Spleen (tissue), 11 donors: ENCODE measurements at regions not wholly inside any gene's neighbourhood (a gene's known extent, or its start where the extent isn't known, plus 50 kb on each side); places are given as distances from the start of the nearest gene placed in this dataset.

Experiments
- DNase-seq: peaks from one replicate; pipeline ENCODE4 v3.0.0-alpha.2; 2020
- H3K27ac ChIP-seq, 8 donors: fragments of 200-600 bp; sonication (generic) in 7 of 8; 1 replicate in 4 of 8; 2 replicates in 4 of 8; pipeline versions ENCODE4 v1.5.0 to v1.8.0; 2016 to 2021; ENCODE audit warnings: inconsistent platforms in 4 of 8, mild to moderate bottlenecking in 4 of 8, moderate library complexity in 1 of 8
- H3K27me3 ChIP-seq, 7 donors: fragments of 200-600 bp; sonication (generic) in 6 of 7; replicated peaks in 1 of 7; 1 replicate in 4 of 7; 2 replicates in 3 of 7; pipeline versions ENCODE4 v1.5.0 to v1.8.0; 2016 to 2021; ENCODE audit warnings: inconsistent platforms in 3 of 7, mild to moderate bottlenecking in 1 of 7
- H3K36me3 ChIP-seq, 6 donors: fragments of 200-600 bp; sonication (generic) in 5 of 6; 1 replicate in 4 of 6; 2 replicates in 2 of 6; pipeline versions ENCODE4 v1.5.0 to v1.8.0; 2016 to 2021; ENCODE audit warnings: inconsistent platforms in 2 of 6
- H3K4me1 ChIP-seq, 6 donors: fragments of 200-600 bp; sonication (generic) in 5 of 6; 1 replicate in 3 of 6; 2 replicates in 3 of 6; pipeline versions ENCODE4 v1.5.0 to v1.8.0; 2016 to 2021; ENCODE audit warnings: inconsistent platforms in 3 of 6
- H3K4me3 ChIP-seq, 8 donors: fragments of 200-600 bp; sonication (generic) in 7 of 8; 1 replicate in 4 of 8; 2 replicates in 4 of 8; pipeline versions ENCODE4 v1.5.0 to v1.8.0; 2016 to 2021; ENCODE audit warnings: inconsistent platforms in 4 of 8, mild to moderate bottlenecking in 4 of 8, moderate library complexity in 2 of 8
- H3K9me3 ChIP-seq, 8 donors: fragments of 200-600 bp; sonication (generic) in 7 of 8; 1 replicate in 4 of 8; 2 replicates in 4 of 8; pipeline versions ENCODE4 v1.5.0 to v1.8.0; 2016 to 2021; ENCODE audit warnings: inconsistent platforms in 4 of 8
- POLR2A ChIP-seq, 3 donors: fragments of 450-650 bp; IDR thresholded peaks; one replicate each; pipeline ENCODE4 v1.5.1; 2017; ENCODE audit warnings: antibody characterized with exemption in 3 of 3, mild to moderate bottlenecking in 1 of 3
- POLR2AphosphoS5 ChIP-seq, 3 donors: sonication (generic); formaldehyde crosslinking; IDR thresholded peaks; one replicate each; pipeline ENCODE4 v1.5.1; 2017; ENCODE audit warnings: antibody characterized with exemption in 3 of 3
- WGBS, 5 donors: extraction: QIAGEN DNeasy Blood & Tissue Kit in 3 of 5; methylation state at CpG; one replicate each; pipeline versions ENCODE4 v1.1.5 to v1.1.7; 2013 to 2018; 5-methylcytosine and 5-hydroxymethylcytosine counted together
- intact Hi-C: fragments of 100-400 bp; cut with DNase I; formaldehyde crosslinking; loops from one replicate; pipeline ENCODE4 v1.15.0; 2023; ENCODE audit warnings: low total_unique reads
- TF ChIP-seq, protein P1 (sequence below), 11 experiments: fragments of 200-600 bp in 7 of 11; fragments of 450-650 bp in 4 of 11; sonication (generic) in 4 of 11; IDR thresholded peaks in 8 of 11; conservative IDR thresholded peaks in 3 of 11; 1 replicate in 7 of 11; 2 replicates in 4 of 11; pipeline versions ENCODE4 v1.4.0 to v1.8.0; 2016 to 2021; ENCODE audit warnings: antibody characterized with exemption in 11 of 11, inconsistent platforms in 4 of 11, mild to moderate bottlenecking in 1 of 11
- donor health status: healthy with polysubstance abuse.
- donor health status: DM: no; HTN: no; CAD: no; lungs with moderate emphysema.
- donor health status: DM: no; HTN: no; CAD: no.
- donor health status: Bipolar disorder and iron deficiency.
- donor health status: healthy.
- donor health status: DM: no; HTN: no; CAD: no.
- donor health status: DM: yes; HTN: yes; CAD: no.

- no peak for DNase-seq
- Histone ChIP-seq H3K27ac (no peak overlapping the region), H3K36me3 (no peaks in the 10 kb centered on the region), H3K27me3 (no peaks in the 10 kb centered on the region), H3K9me3 (no peaks in the 10 kb centered on the region), H3K4me3 (no peak overlapping the region), H3K4me1 (no peaks in the 10 kb centered on the region)
- intact Hi-C loops: no loop called here
- 42 to 64% (median 53%) methylated on average over 3 of the region's 3 CpGs for WGBS, 5 donors
- no peak for TF ChIP-seq POLR2A (IDR thresholded peaks at IDR 0.05)
- no peak for TF ChIP-seq POLR2AphosphoS5 (IDR thresholded peaks at IDR 0.05)
- TF ChIP-seq, protein P1, sequence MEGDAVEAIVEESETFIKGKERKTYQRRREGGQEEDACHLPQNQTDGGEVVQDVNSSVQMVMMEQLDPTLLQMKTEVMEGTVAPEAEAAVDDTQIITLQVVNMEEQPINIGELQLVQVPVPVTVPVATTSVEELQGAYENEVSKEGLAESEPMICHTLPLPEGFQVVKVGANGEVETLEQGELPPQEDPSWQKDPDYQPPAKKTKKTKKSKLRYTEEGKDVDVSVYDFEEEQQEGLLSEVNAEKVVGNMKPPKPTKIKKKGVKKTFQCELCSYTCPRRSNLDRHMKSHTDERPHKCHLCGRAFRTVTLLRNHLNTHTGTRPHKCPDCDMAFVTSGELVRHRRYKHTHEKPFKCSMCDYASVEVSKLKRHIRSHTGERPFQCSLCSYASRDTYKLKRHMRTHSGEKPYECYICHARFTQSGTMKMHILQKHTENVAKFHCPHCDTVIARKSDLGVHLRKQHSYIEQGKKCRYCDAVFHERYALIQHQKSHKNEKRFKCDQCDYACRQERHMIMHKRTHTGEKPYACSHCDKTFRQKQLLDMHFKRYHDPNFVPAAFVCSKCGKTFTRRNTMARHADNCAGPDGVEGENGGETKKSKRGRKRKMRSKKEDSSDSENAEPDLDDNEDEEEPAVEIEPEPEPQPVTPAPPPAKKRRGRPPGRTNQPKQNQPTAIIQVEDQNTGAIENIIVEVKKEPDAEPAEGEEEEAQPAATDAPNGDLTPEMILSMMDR (IDR thresholded peaks at IDR 0.05 in 8 of 11, conservative IDR thresholded peaks at IDR 0.05 in 3 of 11): no peak
These were observed 1694.7 kb upstream of the LRRTM3 start for GRCh38 chr10:65231148-65231547.

GRCh38 chr10:65234261-65234660 is 1691.6 kb upstream of the LRRTM3 start:
- Histone ChIP-seq H3K4me1 (no peaks in the 10 kb centered on the region), H3K9me3 (no peaks in the 10 kb centered on the region), H3K36me3 (no peaks in the 10 kb centered on the region), H3K4me3 (no peak overlapping the region), H3K27me3 (no peaks in the 10 kb centered on the region), H3K27ac (no peak overlapping the region)
- TF ChIP-seq, protein P1 (IDR thresholded peaks at IDR 0.05 in 8 of 11, conservative IDR thresholded peaks at IDR 0.05 in 3 of 11): no peak
- TF ChIP-seq POLR2A (IDR thresholded peaks at IDR 0.05) (no peak), POLR2AphosphoS5 (IDR thresholded peaks at IDR 0.05) (no peak)
- intact Hi-C loops: no loop called here
- no peak for DNase-seq
- WGBS, 5 donors: 82 to 87% (median 83%) methylated on average over 2 of the region's 2 CpGs

- TF ChIP-seq, protein P1 (IDR thresholded peaks at IDR 0.05 in 8 of 11, conservative IDR thresholded peaks at IDR 0.05 in 3 of 11): no peak
- TF ChIP-seq POLR2AphosphoS5 (IDR thresholded peaks at IDR 0.05) (no peak), POLR2A (IDR thresholded peaks at IDR 0.05) (no peak)
- no peak overlapping the region for H3K4me3 ChIP-seq
- 52 to 74% (median 66%) methylated on average over 2 of the region's 2 CpGs for WGBS, 5 donors
- H3K9me3 ChIP-seq: no peaks in the 10 kb centered on the region
- intact Hi-C loops: no loop called here
- no peaks in the 10 kb centered on the region for H3K36me3 ChIP-seq
- H3K4me1 ChIP-seq: no peaks in the 10 kb centered on the region
- H3K27ac ChIP-seq: no peak overlapping the region
- no peak for DNase-seq
- no peaks in the 10 kb centered on the region for H3K27me3 ChIP-seq
These were observed 1690.6 kb upstream of the LRRTM3 start for GRCh38 chr10:65235266-65235665.

- Histone ChIP-seq H3K4me1 (no peaks in the 10 kb centered on the region), H3K27ac (no peak overlapping the region), H3K27me3 (no peaks in the 10 kb centered on the region), H3K4me3 (no peak overlapping the region), H3K9me3 (no peaks in the 10 kb centered on the region), H3K36me3 (no peaks in the 10 kb centered on the region)
- DNase-seq: no peak
- TF ChIP-seq, protein P1 (IDR thresholded peaks at IDR 0.05 in 8 of 11, conservative IDR thresholded peaks at IDR 0.05 in 3 of 11): no peak
- TF ChIP-seq POLR2A (IDR thresholded peaks at IDR 0.05) (no peak), POLR2AphosphoS5 (IDR thresholded peaks at IDR 0.05) (no peak)
- 63 to 87% (median 74%) methylated on average over 2 of the region's 2 CpGs for WGBS, 5 donors
- intact Hi-C loops: no loop called here
These were observed 1690.0 kb upstream of the LRRTM3 start for GRCh38 chr10:65235846-65236245.
